ENCODE measurements at regions not wholly inside any gene's neighbourhood (a gene's known extent, or its start where the extent isn't known, plus 50 kb on each side); places are given as distances from the start of the nearest gene placed in this dataset.

DNA sequence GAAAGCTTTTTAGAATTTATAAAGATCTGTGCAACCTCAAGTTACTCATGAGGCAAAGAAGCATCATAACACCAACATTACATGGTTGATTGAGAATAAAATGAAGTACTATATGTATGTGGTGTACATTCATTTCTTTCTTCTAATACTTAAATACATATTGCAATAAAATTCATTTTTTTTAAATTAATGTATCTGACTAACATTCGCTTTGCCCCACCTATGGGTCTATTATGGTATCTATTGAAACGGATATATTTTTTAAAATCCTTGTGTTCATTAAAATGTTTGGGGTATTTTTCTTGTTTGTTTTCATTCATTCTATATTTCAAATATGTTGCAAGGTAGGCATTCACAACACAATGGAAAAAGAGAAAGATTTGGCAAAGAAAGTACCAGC is 237.5 kb downstream of the DSEL start:
- H4K20me1 ChIP-seq (ENCODE audit: low read depth, low read length), result no peaks in the 10 kb centered on the region
- TF ChIP-seq EZH2phosphoT487 (conservative IDR thresholded peaks at IDR 0.05; ENCODE audit: low read length), result no peak
- TF ChIP-seq, protein P1, sequence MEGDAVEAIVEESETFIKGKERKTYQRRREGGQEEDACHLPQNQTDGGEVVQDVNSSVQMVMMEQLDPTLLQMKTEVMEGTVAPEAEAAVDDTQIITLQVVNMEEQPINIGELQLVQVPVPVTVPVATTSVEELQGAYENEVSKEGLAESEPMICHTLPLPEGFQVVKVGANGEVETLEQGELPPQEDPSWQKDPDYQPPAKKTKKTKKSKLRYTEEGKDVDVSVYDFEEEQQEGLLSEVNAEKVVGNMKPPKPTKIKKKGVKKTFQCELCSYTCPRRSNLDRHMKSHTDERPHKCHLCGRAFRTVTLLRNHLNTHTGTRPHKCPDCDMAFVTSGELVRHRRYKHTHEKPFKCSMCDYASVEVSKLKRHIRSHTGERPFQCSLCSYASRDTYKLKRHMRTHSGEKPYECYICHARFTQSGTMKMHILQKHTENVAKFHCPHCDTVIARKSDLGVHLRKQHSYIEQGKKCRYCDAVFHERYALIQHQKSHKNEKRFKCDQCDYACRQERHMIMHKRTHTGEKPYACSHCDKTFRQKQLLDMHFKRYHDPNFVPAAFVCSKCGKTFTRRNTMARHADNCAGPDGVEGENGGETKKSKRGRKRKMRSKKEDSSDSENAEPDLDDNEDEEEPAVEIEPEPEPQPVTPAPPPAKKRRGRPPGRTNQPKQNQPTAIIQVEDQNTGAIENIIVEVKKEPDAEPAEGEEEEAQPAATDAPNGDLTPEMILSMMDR (IDR thresholded peaks at IDR 0.05; ENCODE audit: insufficient read depth, low read length, poor library complexity, severe bottlenecking), result no peak
- H3F3A ChIP-seq (ENCODE audit: insufficient read depth), result no peaks in the 10 kb centered on the region
- no peak overlapping the region for H3K4me3 ChIP-seq (ENCODE audit: insufficient read depth, low read length, poor library complexity, severe bottlenecking)
- no peaks in the 10 kb centered on the region for H3K27me3 ChIP-seq (ENCODE audit: low read length)
- no peak overlapping the region for H3K27ac ChIP-seq (ENCODE audit: low read depth, low read length)
- no peaks in the 10 kb centered on the region for H3K9me3 ChIP-seq (ENCODE audit: insufficient read depth, low read length)
- H3K4me2 ChIP-seq (ENCODE audit: low read depth, low read length, poor library complexity, severe bottlenecking), result no peak overlapping the region
- no peaks in the 10 kb centered on the region for H3K36me3 ChIP-seq (ENCODE audit: low read length)
- no peaks in the 10 kb centered on the region for H3K79me2 ChIP-seq (ENCODE audit: insufficient read depth, low read length)
- no peak overlapping the region for H2AFZ ChIP-seq (ENCODE audit: low read depth, low read length, severe bottlenecking)
- H3K9ac ChIP-seq (ENCODE audit: low read length), result no peak overlapping the region
- no peaks in the 10 kb centered on the region for H3K9me2 ChIP-seq (replicated peaks; ENCODE audit: insufficient read depth, low read length)

DNA sequence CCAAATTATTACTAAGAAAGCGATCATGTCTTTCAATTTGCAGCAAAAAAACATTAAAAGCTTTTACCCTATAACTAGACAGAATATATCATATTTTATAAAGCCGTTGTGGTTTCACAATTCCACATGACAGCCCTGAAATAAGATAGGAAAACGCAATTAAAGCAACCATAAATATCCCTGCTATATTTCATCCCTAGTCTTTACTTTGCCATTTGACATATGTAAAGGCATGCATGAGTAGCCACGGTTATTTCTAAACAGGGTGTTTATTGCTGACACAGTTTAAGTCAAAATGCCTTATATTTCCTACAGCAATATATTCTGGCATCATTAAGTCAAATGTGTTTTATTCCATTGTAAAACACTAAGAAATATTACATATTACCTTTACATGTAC is 239.9 kb downstream of the DSEL start:
- Histone ChIP-seq H3K9me3 (ENCODE audit: insufficient read depth, low read length) (no peaks in the 10 kb centered on the region), H3K9ac (ENCODE audit: low read length) (no peak overlapping the region), H3K79me2 (ENCODE audit: insufficient read depth, low read length) (no peaks in the 10 kb centered on the region), H3K4me3 (ENCODE audit: insufficient read depth, low read length, poor library complexity, severe bottlenecking) (no peak overlapping the region), H3K4me2 (ENCODE audit: low read depth, low read length, poor library complexity, severe bottlenecking) (no peak overlapping the region), H3K27me3 (ENCODE audit: low read length) (no peaks in the 10 kb centered on the region), H3K36me3 (ENCODE audit: low read length) (no peaks in the 10 kb centered on the region), H3K27ac (ENCODE audit: low read depth, low read length) (no peak overlapping the region), H2AFZ (ENCODE audit: low read depth, low read length, severe bottlenecking) (no peak overlapping the region), H3F3A (ENCODE audit: insufficient read depth) (no peaks in the 10 kb centered on the region), H3K9me2 (replicated peaks; ENCODE audit: insufficient read depth, low read length) (no peaks in the 10 kb centered on the region), H4K20me1 (ENCODE audit: low read depth, low read length) (no peaks in the 10 kb centered on the region)
- TF ChIP-seq EZH2phosphoT487 (conservative IDR thresholded peaks at IDR 0.05; ENCODE audit: low read length), result no peak
- TF ChIP-seq, protein P1 (IDR thresholded peaks at IDR 0.05; ENCODE audit: insufficient read depth, low read length, poor library complexity, severe bottlenecking), result no peak

DNA sequence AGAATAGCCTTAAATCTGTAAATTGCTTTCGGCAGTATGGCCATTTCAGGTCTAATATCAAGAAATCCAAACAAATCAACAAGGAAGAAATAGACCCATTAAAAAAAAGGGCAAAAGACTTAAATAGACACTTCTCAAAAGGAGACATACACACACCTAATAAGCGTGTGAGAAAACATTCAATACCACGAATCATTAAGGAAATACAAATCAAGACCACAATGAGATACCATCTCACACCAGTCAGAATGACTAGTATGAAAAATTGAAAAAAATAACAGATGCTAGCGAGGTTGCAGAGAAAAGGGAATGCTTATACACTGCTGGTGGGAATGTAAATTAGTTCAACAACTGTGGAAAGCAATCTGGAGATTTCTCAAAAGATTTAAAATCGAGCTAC is 243.2 kb downstream of the DSEL start:
- no peak overlapping the region for H3K4me2 ChIP-seq (ENCODE audit: low read depth, low read length, poor library complexity, severe bottlenecking)
- H3K79me2 ChIP-seq (ENCODE audit: insufficient read depth, low read length), result no peaks in the 10 kb centered on the region
- H3K27me3 ChIP-seq (ENCODE audit: low read length), result no peaks in the 10 kb centered on the region
- H3K4me3 ChIP-seq (ENCODE audit: insufficient read depth, low read length, poor library complexity, severe bottlenecking), result no peak overlapping the region
- no peak overlapping the region for H2AFZ ChIP-seq (ENCODE audit: low read depth, low read length, severe bottlenecking)
- H3F3A ChIP-seq (ENCODE audit: insufficient read depth), result no peaks in the 10 kb centered on the region
- H3K9me2 ChIP-seq (replicated peaks; ENCODE audit: insufficient read depth, low read length), result no peaks in the 10 kb centered on the region
- no peaks in the 10 kb centered on the region for H3K9me3 ChIP-seq (ENCODE audit: insufficient read depth, low read length)
- no peaks in the 10 kb centered on the region for H4K20me1 ChIP-seq (ENCODE audit: low read depth, low read length)
- H3K36me3 ChIP-seq (ENCODE audit: low read length), result no peaks in the 10 kb centered on the region
- no peak overlapping the region for H3K9ac ChIP-seq (ENCODE audit: low read length)
- H3K27ac ChIP-seq (ENCODE audit: low read depth, low read length), result no peak overlapping the region
- no peak for TF ChIP-seq EZH2phosphoT487 (conservative IDR thresholded peaks at IDR 0.05; ENCODE audit: low read length)
- TF ChIP-seq, protein P1 (IDR thresholded peaks at IDR 0.05; ENCODE audit: insufficient read depth, low read length, poor library complexity, severe bottlenecking), result no peak

All from SU-DHL-6 (cell line).